ENCODE measurements at regions not wholly inside any gene's neighbourhood (a gene's known extent, or its start where the extent isn't known, plus 50 kb on each side); places are given as distances from the start of the nearest gene placed in this dataset.

- DNase-seq (ENCODE audit: low read depth, low spot score), result no peak
- H3K4me1 Mint-ChIP-seq, result peaks cover 46% of the 10 kb centered on the region
- no peak overlapping the region for H3K27ac Mint-ChIP-seq (ENCODE audit: unreplicated experiment)
- H3K4me3 Mint-ChIP-seq, result no peak overlapping the region
- H3K36me3 Mint-ChIP-seq (ENCODE audit: low read depth), result no peaks in the 10 kb centered on the region
- H3K9me3 Mint-ChIP-seq, result no peaks in the 10 kb centered on the region
- H3K27me3 Mint-ChIP-seq (ENCODE audit: low read depth), result no peaks in the 10 kb centered on the region
- TF ChIP-seq CTCF (conservative IDR thresholded peaks at IDR 0.05), result no peak
These were observed 186.4 kb downstream of the SEC14L1 start for GRCh38 chr17:77327181-77327565.

- Mint-ChIP-seq H3K4me3 (no peak overlapping the region), H3K4me1 (peaks cover 46% of the 10 kb centered on the region), H3K9me3 (no peaks in the 10 kb centered on the region), H3K36me3 (ENCODE audit: low read depth) (no peaks in the 10 kb centered on the region), H3K27ac (ENCODE audit: unreplicated experiment) (peak overlapping the region; percentile 19), H3K27me3 (ENCODE audit: low read depth) (no peaks in the 10 kb centered on the region)
- DNase-seq (ENCODE audit: low read depth, low spot score), result no peak
- no peak for TF ChIP-seq CTCF (conservative IDR thresholded peaks at IDR 0.05)
These were observed 187.0 kb downstream of the SEC14L1 start for GRCh38 chr17:77327566-77328464.

- H3K27me3 Mint-ChIP-seq (ENCODE audit: low read depth), result no peaks in the 10 kb centered on the region
- DNase-seq (ENCODE audit: low read depth, low spot score), result no peak
- no peak overlapping the region for H3K4me3 Mint-ChIP-seq
- no peak for TF ChIP-seq CTCF (conservative IDR thresholded peaks at IDR 0.05)
- no peaks in the 10 kb centered on the region for H3K36me3 Mint-ChIP-seq (ENCODE audit: low read depth)
- no peaks in the 10 kb centered on the region for H3K9me3 Mint-ChIP-seq
- H3K27ac Mint-ChIP-seq (ENCODE audit: unreplicated experiment), result no peak overlapping the region
- peaks cover 36% of the 10 kb centered on the region for H3K4me1 Mint-ChIP-seq
These were observed 188.3 kb downstream of the SEC14L1 start for GRCh38 chr17:77328823-77329740.

- TF ChIP-seq CTCF (conservative IDR thresholded peaks at IDR 0.05), result no peak
- H3K27ac Mint-ChIP-seq (ENCODE audit: unreplicated experiment), result no peak overlapping the region
- H3K9me3 Mint-ChIP-seq, result no peaks in the 10 kb centered on the region
- no peak for DNase-seq (ENCODE audit: low read depth, low spot score)
- no peaks in the 10 kb centered on the region for H3K27me3 Mint-ChIP-seq (ENCODE audit: low read depth)
- no peaks in the 10 kb centered on the region for H3K36me3 Mint-ChIP-seq (ENCODE audit: low read depth)
- peaks cover 30% of the 10 kb centered on the region for H3K4me1 Mint-ChIP-seq
- no peak overlapping the region for H3K4me3 Mint-ChIP-seq
These were observed 189.2 kb downstream of the SEC14L1 start for GRCh38 chr17:77329741-77330531.

GRCh38 chr17:77330602-77331081 lies 189.9 kb downstream of the SEC14L1 start:
- no peak for DNase-seq (ENCODE audit: low read depth, low spot score)
- Mint-ChIP-seq H3K27ac (ENCODE audit: unreplicated experiment) (no peak overlapping the region), H3K9me3 (no peaks in the 10 kb centered on the region), H3K27me3 (ENCODE audit: low read depth) (no peaks in the 10 kb centered on the region), H3K36me3 (ENCODE audit: low read depth) (no peaks in the 10 kb centered on the region), H3K4me1 (peaks cover 26% of the 10 kb centered on the region), H3K4me3 (no peak overlapping the region)
- TF ChIP-seq CTCF (conservative IDR thresholded peaks at IDR 0.05), result no peak

Data from neural crest cell (in vitro differentiated cells).